Hematopoietic multipotent progenitor cell (in vitro differentiated cells): ENCODE measurements at regions not wholly inside any gene's neighbourhood (a gene's known extent, or its start where the extent isn't known, plus 50 kb on each side); places are given as distances from the start of the nearest gene placed in this dataset.
A peak's percentile ranks its signal among the peaks of the same experiment; 100 is the strongest.
"Not testable (repeated sequence)": the region's sequence is repeated elsewhere in the genome, so short reads cannot be mapped to it uniquely, and the experiment has no call there.

ENCODE experiments used
- DNase-seq, 3 donors: peaks; one replicate each; pipeline ENCODE4 v3.0.0-alpha.2; 2011 to 2015; ENCODE audit warnings: low read depth in 2 of 3, low spot score in 2 of 3

- no peak for DNase-seq
Observed at GRCh38 chr6:14216946-14217684, 99.5 kb downstream of the CD83 start.

- DNase-seq: no peak
Observed at GRCh38 chr6:14217728-14218518, 100.4 kb downstream of the CD83 start.

- DNase-seq: no peak
Observed at GRCh38 chr6:14218519-14218800, 100.9 kb downstream of the CD83 start.

GRCh38 chr6:14221564-14222279, 104.2 kb downstream of the CD83 start:
- no peak for DNase-seq

GRCh38 chr6:14222956-14223355, 105.4 kb downstream of the CD83 start:
- no peak for DNase-seq

DNA sequence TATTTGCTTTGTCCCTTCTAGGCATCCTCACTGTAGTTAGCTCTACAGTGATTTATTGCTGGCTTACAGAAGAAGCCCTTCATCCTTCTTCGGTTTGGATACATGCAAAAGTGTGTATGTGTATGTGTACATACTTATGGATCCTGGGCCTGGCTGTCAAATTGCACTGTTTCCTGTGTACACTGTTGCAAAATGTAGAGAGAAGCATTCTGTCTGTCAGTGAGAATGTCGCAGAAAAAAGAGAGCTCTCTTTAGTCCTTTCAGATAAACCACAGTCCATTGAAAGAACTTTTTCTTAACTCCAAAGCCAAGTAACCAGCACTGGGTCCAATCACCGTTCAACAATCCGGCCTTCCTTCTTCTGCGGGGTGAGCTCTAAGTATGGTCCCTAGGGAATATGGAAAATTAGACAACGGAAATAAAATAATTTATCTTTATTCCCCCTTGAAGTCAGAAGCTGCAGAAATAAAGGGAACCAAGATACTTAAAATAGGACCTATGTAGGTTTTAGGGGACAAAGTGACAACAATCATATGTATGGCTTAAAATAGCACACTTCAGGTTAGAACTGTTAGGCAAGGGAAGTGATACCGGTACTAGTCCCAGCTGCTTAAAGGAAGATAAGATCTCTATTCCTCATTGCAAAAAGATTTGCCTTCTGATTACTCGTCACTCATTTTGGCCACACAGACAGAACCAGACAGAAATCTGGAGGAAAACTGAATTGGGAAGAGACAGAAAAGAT, 107.0 kb downstream of the CD83 start:
- peak in 1 of 3 donors; percentile 25 for DNase-seq

DNA sequence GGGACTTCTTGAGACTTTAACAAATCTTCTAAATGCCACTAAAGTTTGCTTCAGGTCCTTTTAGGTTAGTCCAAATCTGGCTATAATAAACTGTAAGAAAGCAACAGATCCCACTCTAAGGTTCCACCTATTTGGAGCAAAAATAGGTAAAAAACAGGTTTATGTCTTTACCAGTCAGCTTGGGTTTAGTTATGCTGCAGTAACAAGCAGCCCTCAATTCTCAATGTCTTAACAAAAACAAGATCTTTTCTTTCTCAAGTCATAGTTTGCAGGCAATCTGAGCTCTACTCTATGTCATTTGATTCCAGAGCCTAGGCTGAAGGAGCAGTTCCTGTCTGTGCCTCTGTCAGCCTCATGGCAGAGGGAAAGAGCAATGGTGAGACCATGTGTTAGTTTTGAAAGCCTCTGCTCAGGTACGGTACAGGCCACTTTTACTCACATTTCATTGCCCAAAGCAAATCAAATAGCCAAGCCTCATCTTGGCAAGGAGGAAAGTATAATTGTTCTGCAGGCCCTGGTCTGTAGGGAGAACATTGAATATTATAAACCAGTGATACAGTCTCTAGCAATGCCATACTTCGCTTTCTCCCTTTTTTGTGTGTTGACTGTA, 108.6 kb downstream of the CD83 start:
- no peak for DNase-seq

- DNase-seq: no peak
Observed at GRCh38 chr6:14228571-14228970, 111.0 kb downstream of the CD83 start.

- no peak for DNase-seq
Observed at GRCh38 chr6:14231071-14231483, 113.5 kb downstream of the CD83 start.

- DNase-seq: no peak
Observed at GRCh38 chr6:14231501-14232280, 114.1 kb downstream of the CD83 start.

DNA sequence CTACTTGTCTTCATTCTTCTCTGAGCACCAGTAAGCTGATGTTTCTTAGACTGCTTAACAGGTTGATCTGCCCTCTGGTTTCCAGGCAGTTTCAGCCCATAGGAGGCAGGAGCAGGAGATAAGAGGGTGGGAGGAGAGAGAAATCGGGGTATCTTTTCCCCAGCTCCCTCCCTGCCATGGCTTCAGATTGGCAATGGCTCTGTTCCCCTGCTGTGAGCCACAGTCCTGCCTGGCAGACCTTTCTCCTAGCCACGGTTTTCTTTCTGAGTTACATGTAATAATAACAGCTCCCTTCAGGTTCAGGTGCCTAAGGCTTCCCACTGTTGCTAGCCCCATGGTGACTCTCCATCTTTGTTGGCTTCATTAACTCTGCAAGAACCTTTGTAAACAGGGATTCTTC, 115.3 kb downstream of the CD83 start:
- no peak for DNase-seq

- DNase-seq: no peak
Observed at GRCh38 chr6:14235653-14236356, 118.2 kb downstream of the CD83 start.

DNA sequence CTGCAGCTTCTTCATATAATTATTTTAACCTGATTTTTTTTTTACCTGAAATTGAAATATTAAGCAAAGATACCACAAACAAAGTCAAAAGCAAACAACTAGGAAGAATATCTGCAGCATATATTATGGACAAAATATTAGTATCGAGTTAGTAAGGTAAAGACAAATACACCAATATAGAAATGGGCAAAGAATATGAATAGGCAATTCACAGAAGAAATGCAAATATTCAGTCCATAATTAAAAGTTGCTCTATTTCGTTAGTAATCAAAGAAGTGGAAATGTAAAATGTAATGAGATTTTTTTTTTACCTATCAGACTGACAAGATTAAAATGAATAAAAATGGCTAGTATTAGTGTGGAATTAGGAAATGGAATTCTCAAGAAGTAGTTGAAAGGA, 121.5 kb downstream of the CD83 start:
- no peak for DNase-seq

DNA sequence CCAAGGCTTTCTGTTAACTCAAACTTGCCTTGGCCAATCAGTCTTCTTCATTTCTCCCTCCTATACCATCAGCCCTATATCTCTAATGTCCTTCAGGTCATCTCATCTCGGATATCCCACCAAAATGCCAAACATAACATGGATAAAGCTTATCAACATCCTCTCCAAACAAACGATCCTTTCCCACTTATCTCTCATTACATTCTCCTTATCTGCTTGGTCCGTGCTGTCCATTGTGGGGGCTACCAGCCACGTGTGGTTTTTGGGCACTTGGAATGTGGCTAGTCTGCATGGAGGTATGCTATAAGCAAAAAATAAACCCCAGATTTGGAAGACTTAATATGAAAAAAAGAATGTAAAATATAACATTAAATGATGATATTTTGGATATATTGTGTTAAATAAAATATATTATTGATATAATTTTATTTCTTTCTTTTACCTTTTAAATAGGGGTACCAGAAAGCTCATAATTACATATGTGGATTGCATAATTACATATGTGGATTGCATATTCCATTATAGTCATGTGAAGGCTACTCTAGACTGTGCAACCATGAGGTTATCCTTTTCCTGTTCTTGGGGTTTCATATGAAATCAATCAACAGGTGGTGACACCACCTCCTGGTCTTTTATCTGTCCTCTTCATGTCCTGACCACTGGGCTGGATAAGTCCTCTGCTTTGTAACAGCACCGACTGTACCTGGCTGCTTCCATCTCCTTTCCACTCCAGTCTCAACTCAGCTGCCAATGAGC, 123.0 kb downstream of the CD83 start:
- DNase-seq: no peak

DNA sequence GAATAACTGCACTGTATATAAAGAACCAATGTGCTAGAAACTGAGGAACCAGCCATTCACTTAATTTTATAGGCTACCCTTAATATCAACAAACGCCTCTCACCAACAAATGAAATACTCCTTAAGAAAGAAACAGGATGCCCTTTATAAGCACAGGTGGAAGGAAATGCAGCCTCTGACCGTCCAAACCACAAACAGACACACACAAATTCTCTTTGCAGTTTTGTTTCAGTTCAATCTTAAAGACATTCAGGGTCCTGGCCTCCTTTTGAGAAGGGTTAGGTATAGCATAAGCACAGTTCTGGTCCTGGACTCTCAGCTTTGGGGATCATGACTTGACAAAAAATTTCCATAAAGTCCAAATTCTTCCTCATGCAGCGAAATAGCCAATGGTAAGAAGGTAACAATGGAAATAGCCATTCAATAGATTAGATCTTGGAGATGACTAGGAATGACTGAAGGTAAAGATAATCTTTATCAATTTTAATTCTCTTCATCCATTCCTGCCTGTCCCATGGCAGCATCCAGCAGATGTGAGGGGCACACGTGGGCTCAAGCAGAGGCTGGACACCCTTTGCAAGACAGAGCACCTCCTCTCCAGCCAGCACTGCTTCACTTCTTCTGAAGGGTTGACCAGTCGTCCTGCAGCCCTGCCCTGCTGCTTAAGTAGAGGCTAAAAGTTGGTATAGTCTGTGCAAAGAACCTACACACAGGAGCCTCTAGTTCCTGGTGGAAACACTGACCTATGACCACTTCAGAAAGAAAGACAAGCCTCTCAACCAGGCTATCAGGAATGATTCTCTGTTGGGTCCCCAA, 123.9 kb downstream of the CD83 start:
- peak in 1 of 3 donors; percentile 21 for DNase-seq

DNA sequence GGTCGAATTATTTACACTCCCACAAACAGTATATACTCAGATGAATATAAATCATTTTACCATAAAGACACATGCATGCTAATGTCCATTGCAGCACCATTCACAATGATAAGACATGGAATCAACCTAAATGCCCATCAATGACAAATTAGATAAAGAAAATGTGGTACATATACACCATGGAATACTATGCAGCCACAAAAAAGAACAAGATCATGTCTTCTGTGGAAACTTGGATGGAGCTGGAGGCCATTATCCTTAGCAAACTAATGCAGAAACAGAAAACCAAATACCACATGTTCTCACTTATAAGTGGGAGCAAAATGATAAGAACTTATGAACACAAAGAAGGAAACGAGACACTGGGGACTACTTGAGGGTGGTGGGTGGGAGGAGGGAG, 125.3 kb downstream of the CD83 start:
- DNase-seq: not testable (repeated sequence)

GRCh38 chr6:14243597-14243996, 126.0 kb downstream of the CD83 start:
- DNase-seq: no peak

GRCh38 chr6:14246876-14247275, 129.3 kb downstream of the CD83 start:
- no peak for DNase-seq
